MM.1S (cell line): ENCODE measurements at regions not wholly inside any gene's neighbourhood (a gene's known extent, or its start where the extent isn't known, plus 50 kb on each side); places are given as distances from the start of the nearest gene placed in this dataset.

Source experiments
- DNase-seq: peaks from one replicate; pipeline ENCODE4 v3.0.0-alpha.2; 2015
- H2AFZ ChIP-seq: fragments of 300-600 bp; sonication (generic); 2 replicates; pipeline ENCODE4 v1.6.0; 2016; ENCODE audit warnings: antibody characterized with exemption, low read length
- H3F3A ChIP-seq: fragments of 300-600 bp; sonication (generic); 2 replicates; pipeline ENCODE4 v1.6.1; 2016; ENCODE audit warnings: mild to moderate bottlenecking, antibody characterized with exemption, low read length, moderate library complexity, mixed read lengths; ENCODE audit not compliant: insufficient read depth
- H3K27ac ChIP-seq: fragments of 300-600 bp; sonication (generic); 2 replicates; pipeline ENCODE4 v1.5.1; 2016; ENCODE audit warnings: mild to moderate bottlenecking, low read length
- H3K27me3 ChIP-seq: fragments of 300-600 bp; sonication (generic); replicated peaks from 2 replicates; pipeline ENCODE4 v1.6.0; 2016; ENCODE audit warnings: low read length; ENCODE audit not compliant: insufficient read depth
- H3K36me3 ChIP-seq: fragments of 300-600 bp; sonication (generic); replicated peaks from 2 replicates; pipeline ENCODE4 v1.6.1; 2016; ENCODE audit warnings: mild to moderate bottlenecking, low read length, mixed read lengths; ENCODE audit not compliant: insufficient read depth
- H3K4me1 ChIP-seq: fragments of 300-600 bp; sonication (generic); 2 replicates; pipeline ENCODE4 v1.6.1; 2016; ENCODE audit warnings: low read length, mixed read lengths
- H3K4me2 ChIP-seq: fragments of 300-600 bp; sonication (generic); 2 replicates; pipeline ENCODE4 v1.6.0; 2016; ENCODE audit warnings: low read depth, low read length
- H3K4me3 ChIP-seq: fragments of 300-600 bp; sonication (generic); 2 replicates; pipeline ENCODE4 v1.5.1; 2016; ENCODE audit warnings: low read length, mixed read lengths
- H3K79me2 ChIP-seq: fragments of 300-600 bp; sonication (generic); 2 replicates; pipeline ENCODE4 v1.6.1; 2016; ENCODE audit warnings: mixed run types, low read length, mixed read lengths
- H3K9ac ChIP-seq: fragments of 300-600 bp; sonication (generic); 2 replicates; pipeline ENCODE4 v1.6.1; 2016; ENCODE audit warnings: low read length, mixed read lengths
- H3K9me2 ChIP-seq: fragments of 300-600 bp; sonication (generic); replicated peaks from 2 replicates; pipeline ENCODE4 v1.6.1; 2016; ENCODE audit warnings: mild to moderate bottlenecking, low read length, mixed read lengths; ENCODE audit not compliant: insufficient read depth
- H3K9me3 ChIP-seq: fragments of 300-600 bp; sonication (generic); replicated peaks from 2 replicates; pipeline ENCODE4 v1.6.1; 2016; ENCODE audit warnings: mild to moderate bottlenecking, low read length, mixed read lengths; ENCODE audit not compliant: insufficient read depth
- H4K20me1 ChIP-seq: fragments of 300-600 bp; sonication (generic); 2 replicates; pipeline ENCODE4 v1.6.1; 2016; ENCODE audit warnings: mild to moderate bottlenecking, low read length, moderate library complexity, mixed read lengths; ENCODE audit not compliant: insufficient read depth
- CTCF ChIP-seq: fragments of 300-600 bp; sonication (generic); IDR thresholded peaks from 2 replicates; pipeline ENCODE4 v1.5.1; 2016; ENCODE audit warnings: antibody characterized with exemption, low read length, mixed read lengths
- EZH2 ChIP-seq: fragments of 300-600 bp; sonication (generic); optimal IDR thresholded peaks from 2 replicates; pipeline ENCODE3; 2017; ENCODE audit warnings: low read depth, mild to moderate bottlenecking, antibody characterized with exemption, low read length, mixed read lengths
- EZH2phosphoT487 ChIP-seq: fragments of 300-600 bp; sonication (generic); IDR thresholded peaks from 2 replicates; pipeline ENCODE4 v1.6.1; 2018; ENCODE audit warnings: antibody characterized with exemption, low read length

- Histone ChIP-seq H3K4me1 (peaks cover 18% of the 10 kb centered on the region), H4K20me1 (no peaks in the 10 kb centered on the region), H3K9me3 (no peaks in the 10 kb centered on the region), H3K36me3 (no peaks in the 10 kb centered on the region), H3K9me2 (no peaks in the 10 kb centered on the region), H3K79me2 (no peaks in the 10 kb centered on the region), H3K4me3 (no peak overlapping the region), H3K4me2 (no peak overlapping the region), H3K9ac (no peak overlapping the region), H3K27me3 (no peaks in the 10 kb centered on the region), H3F3A (peaks cover 5% of the 10 kb centered on the region; the same call in 1 of the 2 replicates), H2AFZ (no peak overlapping the region), H3K27ac (no peak overlapping the region)
- TF ChIP-seq EZH2 (no peak), CTCF (no peak), EZH2phosphoT487 (no peak)
- DNase-seq: no peak
These were observed 181.2 kb upstream of the ANK3 start for GRCh38 chr10:60570896-60571295.

GRCh38 chr10:60570272-60570865, 180.7 kb upstream of the ANK3 start:
- H3K9ac ChIP-seq: no peak overlapping the region
- no peaks in the 10 kb centered on the region for H3K36me3 ChIP-seq
- H3K27me3 ChIP-seq: no peaks in the 10 kb centered on the region
- no peak overlapping the region for H3K27ac ChIP-seq
- peaks cover 14% of the 10 kb centered on the region for H3K4me1 ChIP-seq
- H3K9me2 ChIP-seq: no peaks in the 10 kb centered on the region
- H3K4me2 ChIP-seq: no peak overlapping the region
- no peak overlapping the region for H2AFZ ChIP-seq
- H4K20me1 ChIP-seq: no peaks in the 10 kb centered on the region
- H3F3A ChIP-seq: peaks cover 5% of the 10 kb centered on the region; the same call in 1 of the 2 replicates
- TF ChIP-seq CTCF (no peak), EZH2phosphoT487 (no peak), EZH2 (no peak)
- H3K9me3 ChIP-seq: no peaks in the 10 kb centered on the region
- no peaks in the 10 kb centered on the region for H3K79me2 ChIP-seq
- H3K4me3 ChIP-seq: no peak overlapping the region
- DNase-seq: no peak

- DNase-seq: no peak
- H3F3A ChIP-seq: peaks cover 5% of the 10 kb centered on the region; the same call in 1 of the 2 replicates
- H3K27ac ChIP-seq: no peak overlapping the region
- H3K9ac ChIP-seq: no peak overlapping the region
- H4K20me1 ChIP-seq: no peaks in the 10 kb centered on the region
- H3K4me3 ChIP-seq: no peak overlapping the region
- H3K79me2 ChIP-seq: no peaks in the 10 kb centered on the region
- TF ChIP-seq EZH2: no peak
- no peak for TF ChIP-seq EZH2phosphoT487
- no peak overlapping the region for H3K4me2 ChIP-seq
- H3K9me2 ChIP-seq: no peaks in the 10 kb centered on the region
- H3K9me3 ChIP-seq: no peaks in the 10 kb centered on the region
- H3K36me3 ChIP-seq: no peaks in the 10 kb centered on the region
- H3K4me1 ChIP-seq: peaks cover 14% of the 10 kb centered on the region
- H2AFZ ChIP-seq: no peak overlapping the region
- H3K27me3 ChIP-seq: no peaks in the 10 kb centered on the region
These were observed 180.0 kb upstream of the ANK3 start for GRCh38 chr10:60569681-60570080.

GRCh38 chr10:60566096-60566495, 176.4 kb upstream of the ANK3 start:
- no peak overlapping the region for H2AFZ ChIP-seq
- no peak overlapping the region for H3K9ac ChIP-seq
- H3K4me1 ChIP-seq: 0 out of 2 replicates have a peak, but pooled peaks cover 6% of the 10 kb centered on the region
- TF ChIP-seq CTCF (no peak), EZH2 (no peak), EZH2phosphoT487 (no peak)
- no peak overlapping the region for H3K27ac ChIP-seq
- H3K9me2 ChIP-seq: no peaks in the 10 kb centered on the region
- H3K9me3 ChIP-seq: no peaks in the 10 kb centered on the region
- H3F3A ChIP-seq: no peaks in the 10 kb centered on the region
- H3K27me3 ChIP-seq: no peaks in the 10 kb centered on the region
- no peak for DNase-seq
- no peaks in the 10 kb centered on the region for H4K20me1 ChIP-seq
- H3K4me2 ChIP-seq: no peak overlapping the region
- no peaks in the 10 kb centered on the region for H3K36me3 ChIP-seq
- H3K79me2 ChIP-seq: no peaks in the 10 kb centered on the region
- no peak overlapping the region for H3K4me3 ChIP-seq
